HG03135 (cell line): ENCODE measurements at regions not wholly inside any gene's neighbourhood (a gene's known extent, or its start where the extent isn't known, plus 50 kb on each side); places are given as distances from the start of the nearest gene placed in this dataset.

Experiments
- ATAC-seq: cut with Tn5 transposase; IDR thresholded peaks from one replicate; pipeline ENCODE4 v1.9.1; 2021; ENCODE audit warnings: mild to moderate bottlenecking, moderate library complexity; ENCODE audit not compliant: unreplicated experiment

DNA sequence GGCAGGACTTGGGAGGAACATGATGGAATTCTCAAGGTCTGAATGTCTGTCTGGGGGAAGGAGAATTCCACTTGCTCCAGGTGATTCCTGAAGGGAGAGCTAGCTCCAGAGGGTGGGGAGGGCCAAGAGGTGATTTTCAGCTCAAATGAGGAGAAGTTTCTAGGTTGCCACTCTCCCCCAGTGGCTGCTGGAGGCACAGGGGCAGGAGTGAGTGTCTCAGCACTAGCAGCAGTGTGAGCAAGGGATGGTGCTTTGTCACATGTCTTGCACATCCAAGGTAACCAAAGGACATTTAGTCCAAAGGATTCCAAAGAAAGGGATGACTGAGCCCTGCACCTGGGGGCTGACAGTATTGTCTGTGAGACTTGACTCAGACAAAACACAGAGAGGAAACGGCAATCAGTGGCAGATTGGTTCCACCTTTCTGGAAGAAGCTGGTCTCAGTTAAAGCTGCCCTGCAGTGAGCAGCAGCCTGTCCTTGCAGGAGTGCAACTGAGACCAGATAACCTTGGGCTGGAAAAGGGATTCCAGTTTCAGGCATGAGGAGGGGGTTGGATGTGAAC lies 51.2 kb upstream of the PCBD1 start:
- no peak for ATAC-seq

DNA sequence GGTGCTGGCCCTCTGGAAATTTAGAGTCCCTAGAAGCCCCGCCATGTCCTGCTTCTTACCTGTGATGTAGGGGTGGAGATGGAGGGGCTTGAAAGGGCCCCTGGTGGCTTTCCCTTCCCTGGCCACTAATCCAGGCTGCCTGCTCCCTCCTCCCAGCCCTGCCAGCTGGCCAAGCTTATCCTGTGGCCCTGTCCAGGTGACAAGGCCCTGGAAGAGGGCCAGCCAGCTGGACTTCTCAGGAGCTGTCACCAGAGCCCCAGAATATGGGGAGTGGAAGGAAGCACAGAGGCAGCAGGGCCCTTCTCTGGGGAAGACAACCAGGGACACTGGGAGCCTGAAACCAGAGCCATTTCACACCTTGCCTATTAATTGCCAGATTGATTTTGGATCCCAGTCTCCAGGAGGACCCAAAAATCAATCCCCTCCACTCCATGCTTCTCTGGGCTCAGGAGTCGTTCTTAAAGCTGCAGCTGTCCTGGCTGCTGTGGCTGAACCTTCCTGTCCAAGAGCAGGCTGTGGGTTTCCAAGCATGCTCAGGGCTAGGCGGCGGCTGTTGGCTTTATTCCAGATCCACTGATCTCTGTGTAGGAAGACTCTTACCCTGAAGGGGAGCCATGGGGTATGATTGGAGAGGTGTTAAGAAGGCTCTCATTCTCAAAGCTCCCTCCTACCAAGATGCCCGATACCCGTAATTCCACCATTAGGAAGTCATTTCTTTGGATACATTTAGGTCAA lies 52.6 kb upstream of the PCBD1 start:
- no peak for ATAC-seq

DNA sequence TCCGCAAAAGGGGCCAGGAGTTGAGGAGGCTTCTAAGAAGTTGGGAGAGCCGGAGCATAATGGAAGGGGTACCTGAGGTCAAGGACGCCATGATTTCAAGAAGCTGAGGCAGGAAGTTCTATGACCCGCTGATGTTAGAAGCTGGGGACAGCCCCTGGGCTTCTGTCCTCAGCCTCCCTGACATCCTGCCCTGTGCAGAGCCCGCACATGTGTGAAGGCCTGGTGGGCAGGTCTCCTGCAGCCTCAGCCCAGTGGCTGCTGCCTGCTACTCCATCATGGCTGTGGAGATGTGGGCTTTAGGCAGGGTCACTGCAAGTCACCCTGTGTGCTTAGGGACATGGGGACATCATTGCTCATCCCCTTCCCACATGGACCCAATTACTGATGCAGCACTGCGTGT lies 53.8 kb upstream of the PCBD1 start:
- no peak for ATAC-seq

DNA sequence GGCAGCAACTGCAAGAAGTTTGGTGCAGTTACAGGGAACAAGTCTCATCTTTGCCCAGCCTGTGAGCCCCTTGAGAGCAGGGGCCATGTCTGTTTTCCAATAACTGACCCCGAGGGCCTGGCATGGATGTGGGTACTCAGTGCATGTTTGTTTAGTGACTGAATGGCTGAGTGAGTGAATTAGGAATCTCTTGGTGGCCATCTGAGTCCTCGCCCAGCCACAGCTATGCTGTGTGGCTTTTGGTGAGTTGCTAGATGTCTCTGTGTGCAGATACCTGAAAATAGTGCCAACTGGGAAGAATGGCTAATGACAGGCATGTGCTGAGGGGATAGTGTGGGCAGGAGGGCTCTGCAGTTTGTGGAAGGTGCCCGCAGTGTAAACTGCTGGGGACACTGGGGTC lies 54.4 kb upstream of the PCBD1 start:
- ATAC-seq, result no peak

DNA sequence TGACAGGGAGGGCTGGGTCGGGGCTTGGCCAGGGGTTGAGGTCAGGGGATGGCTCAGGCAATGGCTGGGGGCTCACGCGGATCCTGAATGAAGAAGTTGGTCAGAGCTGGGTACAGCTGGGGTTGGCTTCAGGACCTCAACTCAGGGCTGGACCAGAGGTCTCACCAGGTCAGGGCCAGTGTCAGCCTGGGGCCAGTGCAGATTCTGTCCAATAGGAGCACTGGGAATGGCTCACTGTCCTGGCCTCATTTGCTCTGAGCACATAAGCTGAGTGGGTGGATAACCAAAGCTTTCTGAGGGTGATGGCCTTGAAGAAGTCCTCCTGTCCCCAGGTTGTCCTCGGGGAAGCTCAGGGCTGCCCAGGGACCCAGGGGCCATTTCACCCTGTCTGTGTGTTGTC lies 54.9 kb upstream of the PCBD1 start:
- no peak for ATAC-seq

DNA sequence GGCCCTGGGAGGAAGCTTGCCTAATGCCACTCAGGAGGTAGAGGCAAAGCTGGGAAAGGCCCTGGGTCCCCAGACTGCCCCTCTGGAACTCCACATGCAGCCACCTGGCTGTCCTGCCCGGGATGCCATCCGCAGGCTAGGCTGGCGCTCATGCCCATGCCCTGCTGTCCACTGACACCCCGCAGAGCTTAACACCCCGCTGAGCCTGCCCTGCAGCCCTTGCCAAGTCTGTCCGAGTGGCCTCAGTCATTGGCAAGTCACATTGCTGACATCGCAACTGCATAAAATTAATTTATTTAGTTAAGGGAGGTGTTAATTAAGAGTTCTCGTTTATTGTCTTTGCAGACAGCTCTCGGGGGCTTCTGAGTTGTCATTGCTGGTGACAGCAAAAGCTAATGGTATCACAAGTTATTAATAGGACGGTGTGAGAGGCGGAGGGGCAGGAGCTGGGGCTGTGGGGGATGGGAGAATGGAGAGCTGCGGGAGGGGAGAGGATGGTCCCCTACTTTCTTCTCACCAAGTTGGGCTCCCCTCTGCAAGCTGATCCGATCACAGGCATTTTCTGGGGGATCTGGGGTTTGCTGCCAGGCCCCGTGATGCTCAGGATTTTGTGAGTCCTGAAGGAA lies 55.6 kb upstream of the PCBD1 start:
- ATAC-seq, result no peak

DNA sequence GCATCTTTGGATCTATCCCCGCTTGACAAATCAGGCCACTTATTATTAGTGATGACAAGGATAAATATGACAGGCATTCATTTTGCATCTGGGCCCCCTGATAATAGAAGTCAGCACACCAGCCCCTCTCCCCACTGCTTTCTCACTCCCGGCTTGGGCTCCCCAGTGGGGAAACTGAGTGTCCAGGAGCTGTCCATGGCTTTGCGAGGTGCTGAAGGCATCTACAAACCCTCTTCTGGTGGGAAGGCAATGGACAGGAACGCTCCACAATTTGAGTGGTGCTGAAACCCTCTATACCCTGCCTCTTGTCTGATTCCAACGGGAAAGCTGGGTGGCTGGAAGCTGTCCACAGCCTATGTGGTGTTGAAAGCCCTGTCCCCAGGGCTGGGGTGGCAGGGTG lies 61.7 kb upstream of the PCBD1 start:
- no peak for ATAC-seq

DNA sequence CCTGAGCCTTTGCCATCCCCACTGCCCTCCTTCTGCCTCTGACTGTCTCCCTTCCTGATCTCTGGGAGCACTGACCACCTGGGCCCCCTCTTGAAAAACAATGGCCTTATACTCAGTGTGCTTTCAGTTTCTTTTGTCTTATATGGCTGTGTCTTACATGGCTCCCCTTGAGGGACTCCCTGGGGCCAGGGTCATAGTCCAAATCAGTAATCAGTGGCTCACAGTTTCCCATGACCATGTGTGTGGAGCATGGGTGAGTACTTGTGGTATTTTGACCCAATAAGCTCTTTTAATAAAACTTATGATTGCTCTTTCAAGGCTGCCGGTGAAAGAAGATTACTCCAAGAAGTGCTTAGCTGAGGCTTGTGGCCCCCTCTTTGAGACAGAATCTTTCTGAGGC lies 62.4 kb upstream of the PCBD1 start:
- no peak for ATAC-seq

DNA sequence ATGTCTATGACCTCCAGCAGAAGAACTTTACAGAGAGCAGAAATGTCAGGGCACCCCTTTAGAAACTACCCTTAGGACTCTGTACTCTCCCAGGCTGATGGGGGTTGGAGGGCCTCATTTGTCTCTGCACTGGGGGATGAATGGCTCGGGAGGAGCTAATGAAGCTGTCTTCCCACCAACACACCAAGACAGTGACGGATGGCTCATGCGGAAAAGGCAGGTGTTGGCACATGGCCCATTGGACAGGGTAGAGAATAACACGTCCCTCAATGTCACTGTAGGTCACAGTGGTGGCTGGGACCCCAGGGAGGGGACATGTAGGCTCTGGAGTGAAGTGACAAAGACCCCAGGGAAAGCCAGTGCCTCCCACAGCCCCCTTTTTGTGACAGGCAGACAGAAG lies 64.0 kb upstream of the PCBD1 start:
- no peak for ATAC-seq

DNA sequence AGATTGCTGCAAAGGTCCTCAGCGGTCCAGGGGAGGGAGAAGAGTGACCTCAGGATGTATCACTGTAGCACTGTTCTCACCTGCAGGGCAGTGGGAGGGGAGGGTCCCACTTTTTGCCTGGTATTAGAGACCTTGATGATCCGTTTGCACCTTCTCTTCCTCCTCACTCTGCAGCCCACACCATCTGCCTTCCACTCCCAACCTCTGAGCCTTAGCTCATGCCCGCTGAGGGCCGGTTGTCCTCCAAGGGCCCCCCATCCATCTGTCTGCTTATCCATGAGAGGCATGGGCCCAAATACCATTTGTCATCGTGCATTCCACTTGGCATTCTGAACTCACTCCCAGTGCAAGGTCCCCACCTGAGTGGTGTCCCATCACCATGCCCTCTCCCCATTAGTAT lies 64.6 kb upstream of the PCBD1 start:
- ATAC-seq, result no peak

DNA sequence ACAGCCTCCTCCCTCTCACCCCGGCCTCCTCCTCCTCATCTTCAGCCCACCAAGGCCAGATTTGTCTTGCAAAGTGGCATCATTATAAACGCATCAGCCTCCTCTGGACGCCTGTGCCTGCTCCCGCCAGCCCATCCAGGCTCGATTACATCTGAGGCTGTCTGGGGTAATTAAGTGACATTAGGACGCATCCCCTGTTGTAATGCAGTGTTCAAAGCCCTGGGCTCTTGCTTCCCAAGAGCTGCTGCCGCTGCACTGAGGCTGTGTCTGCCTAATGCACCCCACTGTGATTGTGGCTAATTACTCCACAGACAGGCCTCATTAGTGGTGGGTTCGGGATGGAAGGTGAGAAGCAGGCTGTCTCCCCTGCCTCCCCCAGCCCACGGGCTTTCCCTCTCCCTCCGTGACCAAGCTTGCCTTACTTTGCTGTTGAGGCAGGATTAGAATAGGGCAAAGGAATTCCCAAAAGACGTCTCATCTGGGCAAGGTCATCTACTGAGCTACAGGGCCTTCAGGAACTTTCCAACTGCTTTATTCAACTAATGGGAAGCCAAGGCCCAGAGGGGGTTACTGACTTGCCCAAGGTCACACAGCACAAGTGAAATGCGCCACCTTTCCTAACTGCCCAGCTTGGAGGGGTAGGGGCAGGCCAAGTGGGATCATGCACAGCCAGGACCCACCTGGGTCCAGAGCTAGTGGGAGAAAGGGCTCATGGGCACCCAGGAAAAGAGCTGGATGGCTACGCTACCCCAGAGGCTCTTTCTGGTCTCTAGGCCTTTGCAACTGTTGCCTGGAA lies 66.2 kb upstream of the PCBD1 start:
- ATAC-seq, result no peak

DNA sequence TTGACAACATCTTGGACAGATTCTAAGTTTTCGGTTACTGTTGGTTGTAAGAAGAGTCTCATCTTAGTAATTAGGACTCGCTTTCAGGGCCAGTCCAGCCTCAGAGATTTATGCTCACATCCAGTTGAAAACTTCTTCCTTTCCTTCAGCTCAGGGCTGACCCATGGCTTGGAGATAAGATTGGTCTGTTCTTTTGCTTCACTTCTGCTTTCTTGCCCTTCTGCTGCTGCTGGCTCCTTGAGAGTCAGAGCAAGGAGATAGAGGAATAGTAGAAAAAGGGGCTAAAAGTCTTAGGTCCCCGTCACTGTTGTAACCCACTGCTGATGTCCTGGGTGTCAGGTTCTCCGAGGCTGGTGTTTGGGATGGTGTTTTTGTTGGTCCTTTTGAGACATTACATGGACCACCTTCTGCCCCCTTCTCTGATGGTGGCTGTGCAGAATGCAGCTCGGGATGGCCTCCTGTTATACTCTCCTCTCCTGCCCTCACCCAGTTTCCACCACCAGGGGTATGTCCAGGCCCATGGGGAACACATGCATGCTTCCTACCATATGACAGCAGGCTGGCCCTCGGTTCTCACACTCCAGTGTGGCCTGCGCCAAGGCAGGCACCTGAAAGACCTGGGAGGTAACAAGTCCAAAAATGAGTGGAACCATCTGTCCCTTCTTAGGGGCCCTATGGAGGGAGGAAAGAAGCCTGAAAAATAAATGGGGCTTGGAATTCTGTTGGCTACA lies 67.8 kb upstream of the PCBD1 start:
- no peak for ATAC-seq

DNA sequence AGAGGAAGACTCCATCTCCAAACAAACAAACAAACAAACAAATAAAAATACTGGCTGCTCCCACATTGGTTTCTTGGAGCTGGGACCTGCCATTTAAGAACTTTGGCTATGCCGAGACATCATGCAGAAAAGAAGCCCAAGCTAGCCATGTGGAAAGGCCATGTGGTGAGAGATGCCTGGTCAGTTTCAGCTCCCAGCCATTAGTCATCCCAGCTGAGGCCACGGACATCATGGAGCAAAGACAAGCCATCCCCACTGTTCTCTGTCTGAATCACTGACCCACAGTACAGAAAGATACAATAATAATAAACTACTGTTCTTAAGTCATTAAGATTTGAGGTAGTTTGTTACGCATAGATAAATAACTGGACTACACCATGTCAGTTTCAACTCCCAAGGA lies 70.0 kb upstream of the PCBD1 start:
- no peak for ATAC-seq

DNA sequence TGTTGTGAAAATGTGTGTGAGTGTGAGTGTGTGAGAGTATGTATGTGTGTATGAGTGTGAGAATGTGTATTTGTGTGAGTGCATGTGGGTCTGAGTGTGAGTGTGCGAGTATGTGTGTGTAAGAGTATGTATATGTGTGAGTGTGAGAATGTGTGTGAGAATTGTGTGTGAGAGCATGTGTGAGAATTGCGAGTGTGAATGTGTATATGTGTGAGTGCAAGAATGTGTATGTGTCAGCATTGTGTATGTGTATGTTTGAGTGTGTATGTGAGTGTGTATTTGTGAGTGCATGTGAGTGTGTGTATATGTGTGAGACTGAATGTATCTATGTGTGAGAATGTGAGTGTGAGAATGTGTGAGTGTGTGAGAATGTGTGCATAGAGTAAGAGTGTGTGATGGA lies 72.0 kb upstream of the PCBD1 start:
- no peak for ATAC-seq

DNA sequence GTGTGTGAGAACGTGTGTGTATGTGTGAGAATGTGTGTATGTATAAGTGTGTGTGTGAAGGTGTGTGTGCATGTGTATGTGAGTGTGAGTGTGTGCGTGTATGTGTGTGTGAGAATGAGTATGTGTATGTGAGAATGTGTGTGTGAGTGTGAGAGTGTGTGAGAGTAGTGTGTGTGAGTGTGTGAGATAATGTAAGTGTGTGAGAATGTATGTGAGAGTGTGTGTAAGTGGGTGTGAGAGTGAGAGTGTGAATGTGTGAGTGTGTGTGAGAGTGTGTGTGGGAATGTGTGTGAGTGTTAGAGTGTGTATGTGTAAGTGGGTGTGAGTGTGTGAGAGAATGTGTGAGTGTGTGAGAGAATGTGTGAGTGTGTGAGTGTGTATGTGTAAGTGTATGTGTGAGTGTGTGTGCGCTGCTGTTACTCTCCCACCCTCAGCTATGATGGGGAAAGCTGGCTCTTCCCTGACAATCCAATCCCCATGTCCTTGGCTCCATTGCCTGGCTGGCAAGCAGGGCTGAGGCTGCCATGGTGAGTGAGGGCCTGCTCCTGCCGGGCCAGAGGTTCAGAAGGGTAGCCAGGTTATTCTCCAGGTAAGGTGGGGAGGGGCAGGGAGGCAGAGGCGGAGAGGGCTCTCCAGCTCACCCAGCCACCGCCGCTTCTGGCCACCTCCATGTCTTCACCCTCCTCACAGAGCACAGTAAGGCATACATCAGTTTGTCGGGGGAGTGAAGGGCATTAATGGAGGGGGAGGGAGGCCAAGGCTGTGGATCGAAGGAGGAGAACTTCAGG lies 72.6 kb upstream of the PCBD1 start:
- ATAC-seq, result no peak

DNA sequence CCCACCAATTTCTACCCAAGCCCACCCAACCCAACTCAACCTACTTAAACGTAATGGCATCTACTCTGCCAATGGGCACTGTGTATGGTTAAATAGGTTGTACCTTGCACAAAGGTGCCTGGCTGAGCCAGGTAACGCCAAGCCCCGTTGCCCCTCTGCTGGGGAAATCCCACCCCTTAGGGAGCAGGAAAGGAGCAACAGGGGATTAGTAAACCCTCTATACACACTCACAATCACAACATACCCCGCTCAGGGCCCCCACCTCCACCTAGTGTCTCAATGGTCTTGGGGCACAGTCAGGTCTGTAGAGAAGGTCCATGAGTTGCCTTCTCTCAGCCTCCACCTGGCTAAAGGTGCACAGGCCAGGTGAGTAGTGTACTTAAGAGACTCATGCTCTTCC lies 74.3 kb upstream of the PCBD1 start:
- no peak for ATAC-seq

DNA sequence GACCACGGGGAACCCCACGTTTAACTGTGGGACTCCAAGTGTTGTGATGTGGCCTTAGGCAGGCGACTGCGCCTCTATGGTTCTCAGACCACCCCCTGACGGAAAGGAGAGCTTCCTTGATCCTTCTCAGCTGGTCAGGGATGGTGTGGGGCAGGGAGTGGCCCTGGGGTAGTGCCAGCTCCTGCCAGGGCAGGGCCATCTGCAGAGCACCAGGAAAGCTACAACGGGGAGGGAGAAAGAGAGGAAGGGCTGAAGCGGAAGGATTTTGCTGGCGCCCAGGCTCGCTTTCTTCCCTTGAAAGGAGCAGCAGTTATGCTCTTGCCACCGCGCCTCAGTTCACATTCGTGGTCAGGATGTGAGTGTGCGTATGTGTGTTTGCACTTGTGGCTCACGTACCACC lies 74.9 kb upstream of the PCBD1 start:
- ATAC-seq, result no peak

DNA sequence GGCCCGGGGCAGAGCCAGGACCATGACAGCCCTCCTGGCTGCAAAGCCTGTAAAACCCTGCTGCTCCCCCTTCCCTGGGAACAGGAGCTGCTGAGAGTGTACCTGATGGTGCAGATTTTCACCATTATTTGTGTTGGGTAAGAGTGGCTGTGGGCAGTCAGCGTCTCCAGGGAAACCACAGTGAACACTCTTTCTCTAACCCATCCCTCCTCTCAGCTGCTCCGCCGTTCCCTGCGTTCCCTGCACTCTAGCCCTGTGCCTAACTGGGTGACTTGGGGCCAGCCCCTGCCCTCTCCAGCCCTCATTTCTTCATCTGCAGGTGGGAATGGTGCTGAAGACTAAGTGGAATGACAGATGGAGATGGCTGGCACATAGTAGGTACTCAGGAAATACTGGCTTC lies 75.9 kb upstream of the PCBD1 start:
- no peak for ATAC-seq

DNA sequence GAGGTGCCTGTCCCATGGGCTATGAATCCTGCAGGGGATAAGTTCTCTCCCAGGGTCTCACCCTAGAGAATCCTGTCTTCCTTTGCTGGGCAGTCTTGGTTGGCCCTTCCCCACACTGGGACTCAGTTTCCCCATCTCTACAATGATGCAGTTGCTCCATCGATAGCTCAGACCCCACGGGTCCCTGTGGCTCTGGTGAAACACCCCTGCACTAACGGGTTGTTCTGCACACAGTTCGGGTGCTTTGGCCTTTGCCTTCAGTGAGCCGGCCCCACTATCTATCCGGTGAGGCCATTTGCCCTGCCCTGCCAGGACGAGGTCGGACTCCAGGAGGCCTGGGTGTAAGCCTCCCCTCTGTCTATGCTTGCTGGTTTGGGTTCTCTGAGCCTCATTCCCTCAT lies 76.5 kb upstream of the PCBD1 start:
- no peak for ATAC-seq

DNA sequence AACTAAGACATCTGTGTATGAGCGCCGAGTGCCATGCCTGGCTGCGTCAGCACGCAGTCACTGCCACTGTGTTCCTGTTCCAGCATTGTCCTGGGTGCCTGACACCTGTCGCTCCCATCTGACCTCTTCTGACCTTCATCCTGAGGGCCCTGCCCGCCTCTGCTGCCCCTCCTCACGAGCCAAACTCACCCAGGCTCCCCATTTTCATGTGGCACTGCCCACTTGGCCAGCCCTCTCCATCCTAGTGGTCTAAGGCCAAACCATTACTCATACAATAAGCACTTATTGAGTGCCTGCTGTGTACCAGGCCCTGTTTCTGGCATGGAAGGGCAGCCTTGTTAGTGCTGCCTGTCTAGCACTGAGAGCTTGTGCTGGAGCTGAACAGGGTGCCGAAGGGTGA lies 77.2 kb upstream of the PCBD1 start:
- ATAC-seq, result no peak
